ENCODE measurements at regions not wholly inside any gene's neighbourhood (a gene's known extent, or its start where the extent isn't known, plus 50 kb on each side); places are given as distances from the start of the nearest gene placed in this dataset.

- TF ChIP-seq KDM5A (IDR thresholded peaks at IDR 0.05; ENCODE audit: low read length) (no peak), ATF3 (IDR thresholded peaks at IDR 0.05; ENCODE audit: insufficient read depth, low read depth, low read length) (no peak), CTCF (IDR thresholded peaks at IDR 0.05; ENCODE audit: control extremely low read depth in 1 of 3, insufficient read depth in 1 of 3, low read depth in 1 of 3, low read length in 3 of 3) (no peak), POLR2A (IDR thresholded peaks at IDR 0.05; ENCODE audit: control extremely low read depth in 1 of 2, low read depth in 2 of 2, low read length in 2 of 2) (no peak), TAF1 (IDR thresholded peaks at IDR 0.05; ENCODE audit: low read depth, low read length) (no peak), MAX (IDR thresholded peaks at IDR 0.05) (no peak), CHD7 (IDR thresholded peaks at IDR 0.05; ENCODE audit: insufficient replicate concordance, low read length) (no peak)
These were observed 58.9 kb upstream of the SLC6A6 start for GRCh38 chr3:14343338-14344112.

Data from H1 (cell line).